HuH-7.5 (cell line): ENCODE measurements at regions not wholly inside any gene's neighbourhood (a gene's known extent, or its start where the extent isn't known, plus 50 kb on each side); places are given as distances from the start of the nearest gene placed in this dataset.

Experiments used
- DNase-seq: peaks from one replicate; pipeline ENCODE4 v3.0.0; 2011; ENCODE audit warnings: low spot score

DNA sequence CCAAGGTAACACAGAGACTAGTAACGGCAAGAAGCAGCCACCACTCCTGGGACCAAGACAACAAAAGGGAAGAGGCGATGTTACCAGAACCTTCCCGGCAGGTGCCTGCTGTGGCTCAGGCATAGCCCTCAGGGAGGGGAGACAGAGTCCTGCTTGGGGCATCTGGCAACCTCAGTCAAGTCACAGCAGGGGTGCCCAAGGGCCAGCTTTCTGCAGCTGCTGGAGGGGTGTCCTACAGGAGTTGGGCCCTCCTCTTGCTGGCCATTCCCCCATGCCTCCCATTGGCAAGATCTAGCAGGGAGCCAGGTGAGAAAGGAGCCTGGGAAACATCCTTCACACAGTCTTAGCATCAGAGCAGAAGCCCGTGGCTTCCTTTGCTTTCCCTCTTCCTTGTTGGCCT, 197.3 kb upstream of the IL12A start:
- DNase-seq: no peak

DNA sequence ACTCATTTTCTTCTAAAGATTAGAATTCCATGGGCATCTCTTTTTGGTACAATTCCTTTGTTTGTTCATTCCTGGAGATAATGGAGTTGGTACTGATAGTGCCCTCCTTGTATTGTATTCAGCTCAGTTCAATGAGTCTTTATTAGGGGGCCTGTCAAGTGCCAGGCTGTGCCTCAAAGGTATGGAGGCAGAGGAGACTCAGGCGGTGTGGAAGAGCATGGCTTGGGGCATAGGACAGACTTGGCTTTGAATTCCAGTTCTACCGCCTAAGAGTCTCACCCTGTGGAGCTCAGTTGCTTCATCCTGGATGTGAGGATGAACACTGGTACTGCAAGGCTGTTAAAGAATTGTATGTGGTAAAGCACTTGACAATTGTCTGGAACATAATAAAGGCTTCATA, 196.6 kb upstream of the IL12A start:
- no peak for DNase-seq

DNA sequence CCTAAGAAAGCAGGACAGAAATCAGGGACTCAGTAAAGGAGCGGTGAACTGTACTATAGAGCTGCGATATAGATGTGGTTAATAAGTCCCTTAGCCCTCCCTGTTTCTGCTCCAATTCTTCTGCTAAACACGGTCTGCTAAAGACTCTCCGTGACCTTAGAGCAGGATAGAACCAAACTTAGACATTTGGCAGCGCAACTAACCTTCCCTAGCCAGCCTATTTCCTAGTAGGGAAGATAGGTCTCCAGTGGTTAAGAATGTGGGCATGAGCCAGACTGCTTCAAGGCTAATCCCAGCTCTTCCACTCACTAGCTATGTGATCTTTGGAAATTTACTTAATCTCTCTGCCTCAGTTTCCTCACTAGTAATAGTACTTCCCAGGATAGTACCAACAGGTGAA, 193.6 kb upstream of the IL12A start:
- DNase-seq: no peak

- DNase-seq: no peak
Measured at GRCh38 chr3:159795681-159796175, 192.9 kb upstream of the IL12A start.

- DNase-seq: no peak
Measured at GRCh38 chr3:159796226-159796625, 192.4 kb upstream of the IL12A start.

DNA sequence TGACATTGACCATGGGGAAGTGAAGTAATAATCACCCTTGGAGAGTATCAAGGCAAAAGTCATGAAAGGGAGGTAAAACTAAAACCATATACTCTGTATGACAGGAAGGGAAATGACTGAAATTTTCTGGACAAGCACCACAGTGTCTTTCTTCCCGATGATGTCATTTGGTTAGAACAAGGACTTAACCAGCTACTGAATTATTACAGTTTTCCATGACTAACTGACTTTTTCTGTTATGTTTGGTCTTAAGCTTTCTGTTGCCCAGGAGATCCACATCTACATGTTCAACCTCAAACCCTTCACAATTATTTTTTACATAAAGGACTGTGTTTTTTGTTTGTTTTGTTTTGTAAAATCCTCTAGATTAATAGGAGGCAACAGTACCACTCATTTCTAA, 191.9 kb upstream of the IL12A start:
- no peak for DNase-seq

DNA sequence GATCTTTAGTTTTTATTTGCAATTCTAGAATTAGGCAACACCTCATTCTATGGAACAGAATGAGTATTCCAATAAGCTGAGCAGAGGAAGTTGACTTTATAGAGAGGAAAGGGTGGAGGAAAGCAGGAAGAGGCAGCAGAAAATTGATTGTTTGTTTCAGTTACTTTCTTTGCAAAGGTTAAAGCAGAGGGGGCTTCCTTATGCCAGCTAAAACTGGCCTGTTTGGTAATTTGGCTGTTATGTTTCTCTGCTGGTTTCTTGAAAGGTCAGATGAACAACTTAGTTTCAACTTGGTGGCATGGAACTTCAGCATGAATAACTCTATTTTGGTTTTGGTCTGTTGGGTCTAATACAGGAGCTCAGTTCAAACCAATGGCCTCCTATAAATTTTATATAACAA, 190.9 kb upstream of the IL12A start:
- DNase-seq: no peak

DNA sequence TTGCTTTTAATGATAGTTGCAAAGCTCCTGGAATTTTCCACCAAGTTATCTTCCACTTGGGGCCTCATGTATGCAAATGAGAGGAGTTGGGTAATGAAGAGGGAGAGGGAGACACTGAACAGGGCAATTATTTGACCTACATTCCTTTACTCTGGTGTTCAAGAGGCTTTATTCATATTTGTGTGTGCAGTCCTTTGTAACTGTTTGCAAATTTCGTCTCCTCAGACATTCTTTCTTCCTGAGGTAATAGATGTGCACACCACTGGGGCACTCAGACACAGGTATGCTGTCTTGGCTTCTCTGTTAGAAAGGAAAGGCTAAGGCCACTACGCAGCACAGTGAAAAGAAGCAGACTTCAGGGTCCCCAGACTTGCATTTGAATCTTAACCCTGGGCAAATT, 189.7 kb upstream of the IL12A start:
- DNase-seq: no peak

DNA sequence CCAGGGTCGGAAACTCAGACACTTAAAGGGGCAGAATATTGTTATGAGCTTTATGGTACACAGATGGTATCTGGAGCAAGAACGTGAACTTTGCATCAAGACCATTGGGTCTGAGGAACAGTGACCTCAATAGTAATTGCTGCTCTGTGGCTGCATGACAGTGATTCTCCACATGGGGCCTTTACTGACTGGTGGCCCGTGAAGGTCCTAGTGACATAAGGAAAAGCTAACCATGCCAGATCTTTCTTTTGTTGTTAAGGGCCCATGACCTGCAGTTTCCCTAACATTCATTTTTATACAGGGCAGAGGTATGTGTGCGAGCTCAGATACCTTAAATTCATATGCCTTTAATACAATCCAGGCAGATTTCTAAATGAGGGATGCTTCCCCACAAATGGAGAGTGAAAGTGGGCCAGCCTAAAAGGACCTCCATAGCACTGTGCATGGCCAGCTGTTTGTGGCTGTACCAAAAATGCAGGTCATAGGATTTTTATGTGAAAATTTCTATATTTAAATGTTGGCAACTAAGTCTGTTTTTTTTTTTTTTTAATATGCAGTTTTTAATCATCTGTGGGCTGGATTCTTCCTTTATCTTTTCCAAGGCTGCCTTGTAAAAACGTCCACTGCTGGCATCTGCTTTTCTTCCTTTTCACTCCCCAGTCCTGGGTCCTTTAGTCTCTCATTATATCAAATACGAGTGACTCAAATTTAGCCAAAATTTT, 188.0 kb upstream of the IL12A start:
- DNase-seq: no peak

GRCh38 chr3:159802864-159803263, 185.8 kb upstream of the IL12A start:
- no peak for DNase-seq

DNA sequence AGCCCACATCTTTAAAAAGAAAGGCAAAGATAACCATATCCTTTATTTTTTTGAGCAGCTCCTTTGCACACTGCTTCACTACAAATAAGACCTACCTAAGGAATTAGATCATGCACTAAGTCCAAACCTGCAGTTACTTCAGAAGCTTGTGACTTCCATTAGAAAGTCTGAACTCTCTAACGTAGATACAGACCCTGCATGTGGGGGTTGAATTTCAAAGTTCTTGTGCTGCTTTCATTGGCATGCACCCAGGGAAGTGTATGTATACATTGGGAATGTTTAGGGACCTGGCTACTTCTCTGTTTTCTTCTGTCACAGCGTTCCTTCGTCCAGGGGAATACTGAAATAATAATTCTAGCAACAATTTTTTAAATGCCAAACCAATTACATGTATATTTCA, 185.2 kb upstream of the IL12A start:
- no peak for DNase-seq

GRCh38 chr3:159804726-159805410, 183.8 kb upstream of the IL12A start:
- no peak for DNase-seq

- no peak for DNase-seq
Measured at GRCh38 chr3:159805411-159805772, 183.2 kb upstream of the IL12A start.

DNA sequence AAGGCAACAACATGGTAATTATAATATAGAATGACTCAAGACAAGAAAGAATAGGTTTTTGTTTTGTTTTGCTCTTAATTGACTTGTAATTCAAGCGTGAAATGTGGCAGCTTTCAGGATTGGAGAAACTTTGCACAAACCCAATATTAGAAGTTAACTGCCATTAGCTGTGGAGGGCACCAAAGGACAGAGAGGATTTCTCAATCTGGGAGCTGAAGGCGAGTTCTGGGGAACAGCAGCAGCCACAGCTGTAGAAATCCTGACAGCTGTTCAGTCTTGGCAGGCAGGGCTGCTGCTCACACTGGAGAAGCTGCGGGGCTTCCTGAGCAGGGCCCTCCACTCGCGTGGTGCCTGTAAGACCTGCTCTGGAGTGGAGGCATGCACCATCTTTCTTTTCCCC, 182.2 kb upstream of the IL12A start:
- DNase-seq: no peak

- no peak for DNase-seq
Measured at GRCh38 chr3:159807137-159808040, 181.2 kb upstream of the IL12A start.

DNA sequence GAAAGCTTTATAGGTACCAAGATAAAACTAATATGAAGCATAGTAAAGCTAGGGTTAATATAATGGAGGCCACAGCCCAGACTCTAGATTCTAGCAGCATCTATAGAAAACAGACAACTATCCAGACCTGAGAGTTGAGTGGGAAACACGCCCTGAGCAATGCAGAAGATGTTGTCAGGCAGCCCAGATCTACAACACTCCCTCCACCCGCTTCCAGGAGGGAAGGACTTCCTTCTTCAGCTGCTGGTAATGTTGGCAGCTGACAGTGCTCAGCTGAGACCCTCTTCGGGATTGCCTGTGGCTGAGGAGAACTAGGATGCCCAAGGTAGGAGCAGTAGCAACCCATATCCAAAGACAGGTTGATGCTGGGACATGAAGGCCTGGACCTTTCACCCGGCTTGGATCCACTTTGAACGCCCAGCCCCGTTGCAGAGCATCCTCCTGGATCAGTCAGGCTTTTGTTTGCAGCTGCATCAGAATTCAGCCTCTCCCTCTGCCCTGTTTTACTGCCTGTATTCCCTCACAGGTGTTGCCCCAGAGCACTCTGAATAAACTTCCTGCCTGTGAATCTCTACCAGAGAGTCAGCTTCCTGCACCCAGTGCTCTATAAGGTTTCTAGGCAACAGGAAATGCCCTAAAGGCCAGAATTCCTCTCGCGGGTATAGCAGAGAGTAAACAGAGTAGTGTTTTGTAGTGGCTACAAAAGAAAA, 174.7 kb upstream of the IL12A start:
- DNase-seq: peak; percentile 24

DNA sequence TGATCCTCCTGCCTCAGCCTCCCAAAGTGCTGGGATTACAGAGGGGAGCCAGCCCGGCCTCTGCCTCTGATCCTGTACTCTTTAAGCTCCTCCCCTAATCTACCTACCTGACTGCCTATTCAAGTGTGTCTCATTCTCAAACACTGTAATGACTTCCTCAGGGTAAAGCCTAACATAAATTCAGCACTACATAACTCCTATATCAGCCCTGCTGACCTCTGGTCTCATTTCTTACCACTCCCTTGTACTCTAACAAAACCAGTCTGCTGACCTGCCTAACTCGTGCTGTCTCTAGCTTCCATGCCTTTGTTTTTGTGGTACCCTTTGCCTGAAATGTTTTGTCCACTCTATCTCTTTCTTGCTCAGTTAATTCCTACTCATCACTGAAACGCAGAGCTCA, 172.1 kb upstream of the IL12A start:
- DNase-seq: no peak

DNA sequence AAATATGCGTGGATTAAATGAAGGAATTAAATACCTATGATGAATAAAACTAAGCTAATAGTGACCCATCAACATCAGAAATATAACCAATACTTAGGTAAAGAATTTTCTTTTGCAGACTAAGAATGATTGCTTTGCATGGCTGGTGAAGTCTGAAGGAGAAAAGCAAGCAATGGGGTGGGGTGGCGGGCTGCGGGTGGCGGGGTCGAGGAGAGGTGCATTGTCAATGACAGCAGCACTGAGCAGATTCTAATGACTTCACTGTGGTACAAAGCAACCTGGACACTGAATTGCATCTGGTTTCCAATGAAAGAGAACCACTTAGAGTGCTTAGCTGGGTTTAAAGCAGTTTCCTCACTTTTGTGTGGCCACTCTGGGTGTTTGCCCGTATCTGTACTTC, 171.5 kb upstream of the IL12A start:
- no peak for DNase-seq

GRCh38 chr3:159817571-159817970, 171.1 kb upstream of the IL12A start:
- no peak for DNase-seq

DNA sequence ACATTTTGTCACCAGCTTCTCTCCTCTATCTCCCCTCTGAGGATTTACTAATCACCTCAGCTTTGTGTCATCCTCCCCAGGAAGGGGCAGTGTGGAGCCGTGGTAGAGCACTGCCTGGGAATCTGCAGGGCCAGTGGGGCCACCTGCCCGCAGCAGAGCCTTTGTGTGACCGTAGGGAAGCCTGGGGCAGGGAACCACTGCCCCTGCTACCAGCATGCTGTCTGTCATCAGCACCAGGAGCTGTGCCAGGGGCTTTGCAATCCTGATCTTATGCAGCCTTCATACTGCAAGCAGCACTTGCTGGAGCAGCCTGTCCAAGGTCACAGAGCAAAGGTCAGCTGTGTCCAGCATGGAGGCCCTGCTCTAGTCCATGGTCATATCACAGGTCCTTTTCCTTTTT, 170.2 kb upstream of the IL12A start:
- no peak for DNase-seq

- no peak for DNase-seq
Measured at GRCh38 chr3:159818997-159819500, 169.6 kb upstream of the IL12A start.

- no peak for DNase-seq
Measured at GRCh38 chr3:159819676-159820075, 169.0 kb upstream of the IL12A start.
